Mammary epithelial cell (primary cell): ENCODE measurements at regions not wholly inside any gene's neighbourhood (a gene's known extent, or its start where the extent isn't known, plus 50 kb on each side); places are given as distances from the start of the nearest gene placed in this dataset.
"Not testable (repeated sequence)": the region's sequence is repeated elsewhere in the genome, so short reads cannot be mapped to it uniquely, and the experiment has no call there.

Experiments
- CTCF ChIP-seq, 2 donors: IDR thresholded peaks in 1 of 2; conservative IDR thresholded peaks in 1 of 2; 2 replicates each; pipeline ENCODE4 v1.5.1; 2011 to 2012; ENCODE audit warnings: inconsistent platforms in 2 of 2, low read length in 2 of 2, mild to moderate bottlenecking in 2 of 2, control low read depth in 1 of 2, low read depth in 1 of 2; ENCODE audit not compliant: insufficient read depth in 1 of 2; ENCODE audit errors: extremely low read depth in 1 of 2
- EZH2 ChIP-seq: IDR thresholded peaks from 2 replicates; pipeline ENCODE4 v1.6.1; 2012; ENCODE audit warnings: low read length, inconsistent platforms, borderline replicate concordance

DNA sequence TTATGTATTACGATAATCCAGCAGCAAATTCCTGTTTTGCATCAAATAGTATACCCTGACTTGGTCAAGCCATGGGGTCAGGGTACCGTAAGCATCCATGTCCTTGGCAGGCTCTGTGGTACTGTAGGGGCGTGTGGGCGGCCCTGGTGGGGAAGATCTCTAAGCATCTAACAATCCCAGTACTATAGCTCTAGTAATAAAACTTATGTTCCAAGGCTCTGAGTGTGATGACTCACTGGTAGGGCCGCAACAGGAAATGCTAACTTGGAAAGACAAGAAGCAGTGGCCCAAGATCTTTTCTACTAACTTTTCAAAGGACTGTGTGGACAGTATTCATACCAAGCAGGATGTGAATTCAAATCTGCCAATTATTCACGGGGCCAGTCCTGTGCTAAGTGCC, 63.8 kb downstream of the CLEC18A start:
- not testable (repeated sequence) for TF ChIP-seq CTCF (conservative IDR thresholded peaks at IDR 0.05 in 1 of 2, IDR thresholded peaks at IDR 0.05 in 1 of 2; ENCODE audit: extremely low read depth in 1 of 2, insufficient read depth in 1 of 2, low read depth in 1 of 2, low read length in 2 of 2); EZH2
